NCI-H146 treated with DMSO at 0.1 percent for 48 hours (cell line): ENCODE measurements at regions not wholly inside any gene's neighbourhood (a gene's known extent, or its start where the extent isn't known, plus 50 kb on each side); places are given as distances from the start of the nearest gene placed in this dataset.
"Not testable (repeated sequence)": the region's sequence is repeated elsewhere in the genome, so short reads cannot be mapped to it uniquely, and the experiment has no call there.

ENCODE experiments used
- DNase-seq: peaks from one replicate; lab custom pipeline; 2025; ENCODE audit not compliant: unreplicated experiment; lab: John Stamatoyannopoulos, UW

DNA sequence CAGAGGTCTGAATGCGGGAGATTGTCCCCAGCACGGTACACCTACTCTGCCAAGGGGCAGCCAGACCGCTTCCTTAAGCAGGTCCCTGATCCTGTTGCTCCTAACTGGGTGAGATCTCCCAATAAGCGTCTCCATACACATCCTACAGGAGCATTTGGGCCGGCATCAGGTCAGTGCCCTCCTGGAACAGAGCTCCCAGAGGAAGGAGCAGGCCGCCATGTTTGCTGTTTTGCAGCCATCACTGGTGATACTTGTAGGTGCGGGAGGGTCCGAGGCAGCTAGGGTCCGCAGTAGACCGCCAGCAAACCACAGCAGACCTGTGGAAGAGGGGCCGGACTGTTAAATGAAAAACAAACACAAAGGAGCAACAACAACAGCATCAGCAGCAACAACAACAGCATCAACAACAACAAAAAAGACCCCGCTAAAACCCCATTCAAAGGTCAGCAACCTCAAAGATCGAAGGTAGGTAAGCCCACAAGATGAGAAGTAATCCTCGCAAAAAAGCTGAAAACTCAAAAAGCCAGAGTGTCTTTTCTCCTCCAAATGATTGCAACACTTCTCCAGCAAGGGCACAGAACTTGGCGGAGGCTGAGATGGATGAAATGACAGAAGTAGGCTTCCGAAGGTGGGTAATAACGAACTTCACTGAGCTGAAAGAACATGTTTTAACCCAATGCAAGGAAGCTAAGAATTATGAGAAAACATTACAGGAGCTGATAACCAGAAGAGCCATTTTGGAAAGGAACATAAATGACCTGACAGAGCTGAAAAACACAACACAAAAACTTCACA, 79.0 kb upstream of the CDH7 start:
- DNase-seq: no peak

- not testable (repeated sequence) for DNase-seq
These were observed 80.7 kb upstream of the CDH7 start for GRCh38 chr18:65670145-65670544.

DNA sequence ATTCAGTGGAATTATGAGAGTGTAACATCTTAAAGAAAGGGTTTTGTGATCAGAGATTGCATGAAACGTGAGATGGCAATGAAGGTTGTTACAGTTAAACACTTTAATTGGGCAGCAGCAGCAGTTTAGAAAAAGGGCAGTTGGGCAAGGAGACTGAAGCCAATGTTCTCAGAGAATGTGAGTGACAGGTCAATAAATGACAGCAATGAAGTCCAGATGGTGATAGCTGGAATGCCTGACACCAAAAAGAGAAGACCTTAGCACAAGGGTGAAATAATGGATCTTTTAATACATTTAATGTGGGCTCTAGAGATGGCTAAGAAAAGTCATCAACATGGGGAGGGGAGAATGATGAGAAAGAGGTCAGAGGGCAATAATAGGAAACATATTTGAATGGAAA, 89.4 kb upstream of the CDH7 start:
- no peak for DNase-seq

- DNase-seq: no peak
These were observed 90.9 kb upstream of the CDH7 start for GRCh38 chr18:65659912-65660311.

GRCh38 chr18:65659312-65659711, 91.5 kb upstream of the CDH7 start:
- DNase-seq: no peak

GRCh38 chr18:65651192-65651591, 99.6 kb upstream of the CDH7 start:
- no peak for DNase-seq

GRCh38 chr18:65632236-65632635, 118.6 kb upstream of the CDH7 start:
- no peak for DNase-seq

- no peak for DNase-seq
These were observed 119.0 kb upstream of the CDH7 start for GRCh38 chr18:65631766-65632165.

GRCh38 chr18:65628390-65628789, 122.4 kb upstream of the CDH7 start:
- DNase-seq: no peak

DNA sequence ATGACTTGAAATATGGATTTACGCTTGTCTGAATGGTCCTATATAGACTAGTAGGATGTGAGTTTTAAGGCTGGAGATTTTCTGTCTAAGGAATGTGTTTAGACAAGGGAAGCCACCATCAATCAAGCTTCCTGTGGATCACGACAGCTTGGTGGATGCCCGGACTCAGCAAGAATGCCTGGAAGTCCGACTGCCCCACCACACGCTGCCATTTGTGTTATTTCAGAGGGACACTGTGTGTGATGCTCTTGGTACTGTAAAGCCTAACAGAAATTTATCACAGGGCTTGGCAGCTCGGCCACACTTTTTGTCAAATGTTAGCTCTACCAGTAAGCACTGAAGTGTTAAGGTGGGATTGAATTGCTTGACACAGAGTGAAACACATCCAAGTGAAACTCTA, 127.1 kb upstream of the CDH7 start:
- no peak for DNase-seq

- DNase-seq: no peak
These were observed 128.4 kb upstream of the CDH7 start for GRCh38 chr18:65622436-65622835.

DNA sequence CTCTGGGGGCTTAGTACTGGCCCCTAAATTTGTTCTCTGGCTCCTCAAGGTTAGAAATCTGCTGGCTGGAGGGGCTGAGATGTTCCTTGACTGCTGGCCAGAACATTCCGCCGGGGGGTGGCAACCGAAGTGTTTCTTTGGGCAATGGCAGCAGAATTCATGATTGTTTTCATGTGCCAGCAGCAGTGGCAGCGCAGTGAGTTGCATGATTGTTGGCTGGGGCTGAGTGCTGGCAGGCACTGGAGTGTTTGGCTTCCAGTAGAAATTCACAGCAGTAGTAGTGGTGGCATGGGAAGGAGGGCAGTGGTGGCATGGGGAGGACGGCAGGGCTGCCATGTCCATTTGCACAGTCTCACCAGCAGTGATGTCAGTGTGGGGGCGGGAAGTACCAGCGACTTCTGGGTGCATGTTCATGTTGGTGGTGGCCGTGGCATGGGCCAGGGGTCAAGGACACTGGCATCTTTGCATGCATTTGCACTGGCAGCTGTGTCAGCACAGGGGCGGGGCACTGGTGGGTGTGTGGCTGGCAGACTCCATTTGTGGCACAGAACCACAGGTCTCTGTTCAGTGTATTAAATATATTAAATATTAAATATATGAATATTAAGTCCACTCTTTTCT, 130.6 kb upstream of the CDH7 start:
- no peak for DNase-seq

- no peak for DNase-seq
These were observed 139.9 kb upstream of the CDH7 start for GRCh38 chr18:65610939-65611338.

- no peak for DNase-seq
These were observed 142.3 kb upstream of the CDH7 start for GRCh38 chr18:65608471-65608870.

DNA sequence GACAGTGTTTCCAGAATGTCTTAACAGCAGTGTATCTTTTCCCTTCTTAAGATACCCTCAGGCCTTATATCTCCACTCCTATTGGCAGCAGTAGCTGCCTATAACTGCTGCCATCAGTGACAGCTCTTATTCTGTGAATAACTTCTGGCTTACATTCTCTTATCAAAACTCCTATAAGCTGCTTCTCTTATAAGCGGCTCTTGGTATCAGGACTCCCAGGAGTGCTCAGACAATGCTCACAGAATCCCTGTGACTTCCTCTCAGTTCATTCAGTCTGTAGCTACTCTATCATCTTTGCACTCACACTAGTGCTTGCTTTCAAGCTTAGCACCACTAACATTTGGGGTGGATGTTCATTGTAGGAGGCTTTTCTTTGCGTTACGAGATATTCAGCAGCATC, 143.7 kb upstream of the CDH7 start:
- DNase-seq: no peak

- DNase-seq: no peak
These were observed 144.2 kb upstream of the CDH7 start for GRCh38 chr18:65606551-65607130.

DNA sequence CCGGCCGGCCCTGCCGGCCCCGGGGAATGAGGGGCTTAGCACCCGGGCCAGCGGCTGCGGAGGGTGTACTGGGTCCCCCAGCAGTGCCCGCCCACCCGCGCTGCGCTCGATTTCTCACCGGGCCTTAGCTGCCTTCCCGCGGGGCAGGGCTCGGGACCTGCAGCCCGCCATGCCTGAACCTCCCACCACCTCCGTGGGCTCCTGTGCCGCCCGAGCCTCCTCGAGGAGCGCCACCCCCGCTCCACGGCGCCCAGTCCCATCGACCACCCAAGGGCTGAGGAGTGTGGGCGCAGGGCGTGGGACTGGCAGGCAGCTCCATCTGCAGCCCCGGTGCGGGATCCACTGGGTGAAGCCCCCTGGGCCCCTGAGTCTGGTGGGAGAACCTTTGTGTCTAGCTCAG, 145.5 kb upstream of the CDH7 start:
- DNase-seq: not testable (repeated sequence)

GRCh38 chr18:65601775-65602174, 149.0 kb upstream of the CDH7 start:
- no peak for DNase-seq

DNA sequence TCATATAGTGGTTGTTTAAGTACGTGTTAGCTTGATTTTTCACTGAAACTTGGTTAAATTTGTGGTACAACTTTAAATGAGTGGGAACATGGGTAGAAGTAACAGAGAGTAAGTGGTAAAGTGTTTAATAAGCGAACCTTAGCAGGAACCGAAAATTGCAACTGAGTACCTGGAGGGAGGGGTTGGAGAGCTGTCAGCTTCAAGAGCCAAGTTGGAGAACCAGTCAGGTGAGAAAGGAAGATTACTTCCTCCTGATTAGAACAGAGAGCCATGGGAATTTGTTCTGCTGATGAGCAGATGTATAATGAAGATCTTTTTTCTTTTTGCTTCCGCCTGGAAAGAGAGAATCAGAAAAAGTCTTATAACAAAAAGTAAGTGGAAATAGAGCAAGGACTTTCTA, 158.4 kb upstream of the CDH7 start:
- no peak for DNase-seq

DNA sequence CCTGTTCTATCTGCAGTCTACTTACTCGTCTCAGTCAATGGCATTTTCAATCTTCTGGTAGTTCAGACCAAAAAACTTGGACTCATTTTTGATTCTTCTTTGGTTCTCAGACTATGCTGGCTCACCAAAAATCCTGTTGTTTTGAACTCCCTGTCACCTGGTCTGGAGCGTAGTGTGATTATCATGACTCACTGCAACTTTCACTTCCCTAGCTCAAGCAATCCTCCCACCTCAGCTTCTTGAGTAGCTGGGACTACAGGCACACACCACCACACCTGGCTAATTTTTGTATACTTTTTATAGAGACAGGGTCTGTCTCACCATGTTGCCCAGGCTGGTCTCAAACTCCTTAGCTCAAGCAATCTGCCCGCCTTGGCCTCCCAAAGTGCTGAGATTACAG, 163.3 kb upstream of the CDH7 start:
- DNase-seq: no peak

GRCh38 chr18:65582094-65582493, 168.7 kb upstream of the CDH7 start:
- not testable (repeated sequence) for DNase-seq

- no peak for DNase-seq
These were observed 181.9 kb upstream of the CDH7 start for GRCh38 chr18:65568866-65569265.
